H9 (cell line): ENCODE measurements at regions not wholly inside any gene's neighbourhood (a gene's known extent, or its start where the extent isn't known, plus 50 kb on each side); places are given as distances from the start of the nearest gene placed in this dataset.

Experiments
- DNase-seq: peaks from one replicate; pipeline ENCODE4 v3.0.0-alpha.2; 2017
- H2AFZ ChIP-seq: one replicate; pipeline ENCODE4 v1.6.1; 2013; ENCODE audit warnings: mild to moderate bottlenecking, low read length, control low read depth, moderate library complexity
- H2AK5ac ChIP-seq: 2 replicates; pipeline ENCODE4 v1.6.1; 2013; ENCODE audit warnings: low read length, control low read depth, mixed read lengths; ENCODE audit not compliant: insufficient read length
- H2BK120ac ChIP-seq: one replicate; pipeline ENCODE4 v1.6.1; 2013; ENCODE audit warnings: low read depth, mild to moderate bottlenecking, low read length, control low read depth, inconsistent platforms; ENCODE audit not compliant: poor library complexity, severe bottlenecking
- H2BK12ac ChIP-seq: 2 replicates; pipeline ENCODE4 v1.6.1; 2013; ENCODE audit warnings: low read length, control low read depth, mixed read lengths, low read depth; ENCODE audit not compliant: insufficient read length
- H2BK15ac ChIP-seq: 2 replicates; pipeline ENCODE4 v1.6.1; 2013; ENCODE audit warnings: low read depth, low read length, control low read depth
- H2BK20ac ChIP-seq: one replicate; pipeline ENCODE4 v1.6.1; 2013; ENCODE audit warnings: low read depth, mild to moderate bottlenecking, low read length, control low read depth, inconsistent platforms; ENCODE audit not compliant: poor library complexity, severe bottlenecking
- H2BK5ac ChIP-seq: 2 replicates; pipeline ENCODE4 v1.6.1; 2013; ENCODE audit warnings: low read length, control low read depth, mixed read lengths; ENCODE audit not compliant: insufficient read length
- H3K14ac ChIP-seq: 2 replicates; pipeline ENCODE4 v1.6.1; 2013; ENCODE audit warnings: low read length, control low read depth; ENCODE audit not compliant: insufficient read depth
- H3K18ac ChIP-seq: 2 replicates; pipeline ENCODE4 v1.6.1; 2013; ENCODE audit warnings: low read depth, mild to moderate bottlenecking, mixed read lengths, low read length, control low read depth; ENCODE audit not compliant: insufficient read length
- H3K23ac ChIP-seq: 2 replicates; pipeline ENCODE4 v1.6.1; 2013; ENCODE audit warnings: low read length, control low read depth, mixed read lengths, low read depth; ENCODE audit not compliant: insufficient read length
- H3K23me2 ChIP-seq: 2 replicates; pipeline ENCODE4 v1.6.1; 2013; ENCODE audit warnings: low read depth, mild to moderate bottlenecking, mixed read lengths, low read length, control low read depth; ENCODE audit not compliant: insufficient read length, poor library complexity, severe bottlenecking
- H3K27ac ChIP-seq: 2 replicates; pipeline ENCODE4 v1.5.1; 2013; ENCODE audit warnings: low read length, control low read depth, mixed read lengths, low read depth; ENCODE audit not compliant: insufficient read length
- H3K27me3 ChIP-seq: 2 replicates; pipeline ENCODE4 v1.6.1; 2013; ENCODE audit warnings: low read length, control low read depth, inconsistent platforms; ENCODE audit not compliant: insufficient read depth
- H3K4ac ChIP-seq: 2 replicates; pipeline ENCODE4 v1.6.1; 2013; ENCODE audit warnings: low read depth, mild to moderate bottlenecking, control low read depth, inconsistent platforms, low read length, moderate library complexity
- H3K4me1 ChIP-seq: 2 replicates; pipeline ENCODE4 v1.6.1; 2013; ENCODE audit warnings: low read length, control low read depth, inconsistent platforms; ENCODE audit not compliant: insufficient read depth
- H3K4me2 ChIP-seq: 2 replicates; pipeline ENCODE4 v1.6.1; 2013; ENCODE audit warnings: low read length, control low read depth, mixed read lengths; ENCODE audit not compliant: insufficient read length, insufficient read depth
- H3K56ac ChIP-seq: 2 replicates; pipeline ENCODE4 v1.6.1; 2013; ENCODE audit warnings: low read depth, mild to moderate bottlenecking, mixed read lengths, low read length, control low read depth; ENCODE audit not compliant: insufficient read length
- H3K79me1 ChIP-seq: 2 replicates; pipeline ENCODE4 v1.6.1; 2013; ENCODE audit warnings: low read depth, mild to moderate bottlenecking, moderate library complexity, low read length, control low read depth, inconsistent platforms; ENCODE audit not compliant: insufficient read depth, poor library complexity, severe bottlenecking
- H3K79me2 ChIP-seq: 2 replicates; pipeline ENCODE4 v1.6.1; 2013; ENCODE audit warnings: low read length, control low read depth, inconsistent platforms; ENCODE audit not compliant: insufficient read depth
- H3K9ac ChIP-seq: 2 replicates; pipeline ENCODE4 v1.6.1; 2013; ENCODE audit warnings: low read length, control low read depth, mixed read lengths; ENCODE audit not compliant: insufficient read length; ENCODE audit errors: extremely low read depth
- H3K9me3 ChIP-seq: one replicate; pipeline ENCODE4 v1.6.1; 2013; ENCODE audit warnings: low read depth, low read length, inconsistent platforms; ENCODE audit not compliant: control insufficient read depth
- H3T11ph ChIP-seq: one replicate; pipeline ENCODE4 v1.6.1; 2013; ENCODE audit warnings: mild to moderate bottlenecking, low read length, control low read depth, inconsistent platforms
- H4K20me1 ChIP-seq: one replicate; pipeline ENCODE4 v1.6.1; 2013; ENCODE audit not compliant: control insufficient read depth, insufficient read length, insufficient read depth
- H4K5ac ChIP-seq: 2 replicates; pipeline ENCODE4 v1.6.1; 2013; ENCODE audit warnings: low read depth, mild to moderate bottlenecking, mixed read lengths, low read length, control low read depth; ENCODE audit not compliant: insufficient read length
- H4K8ac ChIP-seq: replicated peaks from 2 replicates; pipeline ENCODE4 v1.6.1; 2013; ENCODE audit warnings: low read length, control low read depth, mixed read lengths, low read depth; ENCODE audit not compliant: insufficient read length
- H4K91ac ChIP-seq: 2 replicates; pipeline ENCODE4 v1.6.1; 2013; ENCODE audit warnings: low read depth, mild to moderate bottlenecking, moderate library complexity, mixed read lengths, low read length, control low read depth; ENCODE audit not compliant: insufficient read length
- H3K27ac Mint-ChIP-seq, 3 experiments: 2 replicates in 2 of 3; 3 replicates in 1 of 3; pipeline ENCODE4 v1.8.0; 2020 to 2021; ENCODE audit warnings: mixed read lengths in 3 of 3, mild to moderate bottlenecking in 1 of 3, moderate library complexity in 1 of 3
- H3K27me3 Mint-ChIP-seq: 2 replicates; pipeline ENCODE4 v1.8.0; 2021; ENCODE audit warnings: low read depth, mild to moderate bottlenecking, moderate library complexity, mixed read lengths
- H3K36me3 Mint-ChIP-seq, 3 experiments: 2 replicates in 2 of 3; 3 replicates in 1 of 3; pipeline ENCODE4 v1.8.0; 2020 to 2021; ENCODE audit warnings: low read depth in 3 of 3, mixed read lengths in 3 of 3; ENCODE audit not compliant: insufficient read depth in 1 of 3
- H3K4me1 Mint-ChIP-seq, 2 experiments: 2 replicates each; pipeline ENCODE4 v1.8.0; 2020; ENCODE audit warnings: mixed read lengths in 2 of 2
- H3K4me3 Mint-ChIP-seq, 2 experiments: 2 replicates in 1 of 2; 3 replicates in 1 of 2; pipeline ENCODE4 v1.8.0; 2020 to 2021; ENCODE audit warnings: mild to moderate bottlenecking in 2 of 2, mixed read lengths in 2 of 2, moderate library complexity in 1 of 2
- H3K9me3 Mint-ChIP-seq, 2 experiments: 2 replicates in 1 of 2; 3 replicates in 1 of 2; pipeline ENCODE4 v1.8.0; 2020; ENCODE audit warnings: mild to moderate bottlenecking in 2 of 2, mixed read lengths in 2 of 2, moderate library complexity in 1 of 2
- CTCF ChIP-seq: fragments of 200-600 bp; sonication (generic); conservative IDR thresholded peaks from 3 replicates; pipeline ENCODE4 v1.8.0; 2021; ENCODE audit warnings: antibody characterized with exemption, mild to moderate bottlenecking
- WGBS: extraction: QIAGEN DNeasy Blood & Tissue Kit; methylation state at CpG from one replicate; pipeline ENCODE4 v1.1.7; 2013; ENCODE audit warnings: missing lambda C conversion rate, low lambda C conversion rate, mixed read lengths; ENCODE audit not compliant: insufficient read length; ENCODE audit errors: extremely low coverage; 5-methylcytosine and 5-hydroxymethylcytosine counted together

GRCh38 chr14:38930022-38930421 lies 173.0 kb downstream of the SEC23A start:
- no peak overlapping the region for H3K18ac ChIP-seq
- H3K4me2 ChIP-seq, result no peak overlapping the region
- no peak overlapping the region for H2BK20ac ChIP-seq
- Mint-ChIP-seq H3K27ac (no peak overlapping the region), H3K36me3 (no peaks in the 10 kb centered on the region), H3K27me3 (no peaks in the 10 kb centered on the region), H3K4me1 (peaks cover 13 to 16% of the 10 kb centered on the region in 2 experiments), H3K9me3 (no peaks in the 10 kb centered on the region), H3K4me3 (no peak overlapping the region)
- H3K27me3 ChIP-seq, result no peaks in the 10 kb centered on the region
- H3K56ac ChIP-seq, result no peak overlapping the region
- no peaks in the 10 kb centered on the region for H4K20me1 ChIP-seq
- H3T11ph ChIP-seq, result no peak overlapping the region
- H3K9ac ChIP-seq, result no peak overlapping the region
- no peak overlapping the region for H3K23ac ChIP-seq
- no peak overlapping the region for H3K14ac ChIP-seq
- no peaks in the 10 kb centered on the region for H3K79me1 ChIP-seq
- no peak overlapping the region for H2BK5ac ChIP-seq
- no peak for DNase-seq
- H3K9me3 ChIP-seq, result no peaks in the 10 kb centered on the region
- no peaks in the 10 kb centered on the region for H3K23me2 ChIP-seq
- H2AFZ ChIP-seq, result no peak overlapping the region
- H2BK15ac ChIP-seq, result no peak overlapping the region
- H3K4me1 ChIP-seq, result peaks cover 5% of the 10 kb centered on the region; the same call in 1 of the 2 replicates
- no peak overlapping the region for H4K91ac ChIP-seq
- no peak overlapping the region for H2AK5ac ChIP-seq
- H4K5ac ChIP-seq, result no peak overlapping the region
- H2BK12ac ChIP-seq, result no peak overlapping the region
- H2BK120ac ChIP-seq, result no peak overlapping the region
- no peak overlapping the region for H3K4ac ChIP-seq
- H3K27ac ChIP-seq, result no peak overlapping the region
- H3K79me2 ChIP-seq, result no peaks in the 10 kb centered on the region
- no peak for TF ChIP-seq CTCF
- no CpG with 5 or more reads among the region's 3 CpGs for WGBS
- no peak overlapping the region for H4K8ac ChIP-seq
